ENCODE measurements at regions not wholly inside any gene's neighbourhood (a gene's known extent, or its start where the extent isn't known, plus 50 kb on each side); places are given as distances from the start of the nearest gene placed in this dataset.
"Not testable (repeated sequence)": the region's sequence is repeated elsewhere in the genome, so short reads cannot be mapped to it uniquely, and the experiment has no call there.

DNA sequence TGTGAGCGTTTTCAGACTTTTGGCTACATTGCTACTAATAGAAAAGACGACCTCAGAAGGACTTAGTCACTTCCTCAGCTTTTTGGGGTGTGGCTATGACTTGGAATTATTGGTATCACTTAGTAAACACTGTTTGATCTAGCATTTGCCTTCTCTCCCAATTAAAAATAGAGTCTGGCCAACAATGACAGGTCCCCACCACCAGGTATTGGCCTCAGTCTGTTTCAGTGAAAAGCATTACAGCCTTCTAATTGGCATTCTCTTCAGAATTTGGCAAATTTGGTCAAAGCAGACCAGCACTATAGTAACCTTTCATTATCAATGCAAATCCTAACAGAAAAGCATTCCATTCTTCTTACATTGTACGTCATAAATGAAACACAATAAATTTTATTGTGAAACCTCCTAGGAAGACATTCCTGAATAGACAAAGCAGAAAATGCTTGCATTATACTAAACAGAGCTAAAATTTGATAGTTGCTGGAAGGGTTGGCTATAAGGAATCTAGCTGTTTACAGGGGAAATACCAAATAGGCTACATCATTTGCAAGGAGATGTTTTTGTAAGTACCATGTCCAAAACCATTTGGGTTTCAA is 613.9 kb downstream of the IRS1 start:
- DNase-seq, result no peak

DNA sequence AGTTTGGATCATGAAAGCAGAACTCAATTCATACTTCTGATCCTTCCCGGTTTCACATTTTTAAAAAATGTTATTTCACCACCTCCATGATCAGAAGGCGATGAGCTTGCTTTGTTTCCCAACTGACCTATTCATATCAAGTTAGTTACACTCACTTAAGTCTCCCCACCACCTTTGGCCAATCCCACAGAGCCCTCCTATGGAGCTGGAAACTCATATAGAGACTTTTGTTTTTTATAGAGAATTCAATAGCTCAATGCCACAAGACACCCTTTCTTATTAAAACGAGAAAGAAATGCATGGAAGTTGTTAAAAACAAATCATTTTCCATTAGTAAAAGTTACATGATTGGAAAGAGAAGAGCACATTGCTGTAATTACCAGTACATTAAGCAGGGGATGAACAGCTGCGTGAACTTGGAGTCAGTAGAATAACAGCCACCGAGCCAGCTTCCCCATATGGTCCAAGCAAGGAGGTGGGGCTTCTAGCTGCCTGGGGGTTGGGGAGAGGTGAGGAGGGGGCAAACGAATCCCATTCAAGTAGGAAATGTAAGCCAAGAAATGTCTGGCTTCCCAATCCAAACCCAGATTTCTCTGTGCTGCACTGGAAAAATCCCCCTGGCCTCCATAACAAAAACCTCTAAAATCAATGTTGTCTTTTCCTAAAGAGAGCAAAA is 614.5 kb downstream of the IRS1 start:
- no peak for DNase-seq

DNA sequence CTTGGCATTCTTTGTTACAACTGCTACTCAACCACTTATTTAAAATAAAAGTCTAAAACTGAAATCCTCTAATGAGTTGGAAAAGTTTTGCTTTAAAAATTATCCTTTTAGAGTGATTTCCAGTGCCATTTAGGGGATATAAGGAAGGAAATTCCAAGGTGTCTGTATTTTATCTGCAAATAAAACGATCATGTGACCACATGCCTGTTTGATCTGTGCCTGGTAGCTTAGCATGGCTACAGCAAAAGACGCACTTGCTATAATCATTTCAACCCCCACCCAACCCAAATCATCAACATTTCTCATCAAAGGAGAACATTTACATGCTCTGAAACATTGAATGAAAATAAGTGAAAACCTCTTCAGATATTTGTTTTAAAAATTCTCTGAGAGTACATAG is 615.1 kb downstream of the IRS1 start:
- no peak for DNase-seq

DNA sequence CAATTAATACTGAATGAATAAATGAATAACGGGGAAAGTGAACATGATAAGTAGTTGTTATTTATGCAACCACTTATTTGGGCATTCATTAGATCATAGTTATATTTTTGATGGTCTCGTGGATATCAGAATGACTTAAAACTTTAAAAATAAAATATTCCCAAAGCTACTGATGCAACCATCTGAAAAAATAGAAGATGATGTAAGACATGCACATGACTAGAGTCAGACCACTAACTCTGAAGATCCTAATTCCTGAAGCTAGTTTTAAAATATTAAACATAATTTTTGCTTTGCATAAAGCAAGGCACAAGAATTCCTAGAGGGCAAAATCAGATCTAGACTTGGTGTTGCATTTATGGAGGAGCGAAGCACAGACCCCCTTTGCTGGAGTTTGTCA is 616.1 kb downstream of the IRS1 start:
- DNase-seq, result no peak

DNA sequence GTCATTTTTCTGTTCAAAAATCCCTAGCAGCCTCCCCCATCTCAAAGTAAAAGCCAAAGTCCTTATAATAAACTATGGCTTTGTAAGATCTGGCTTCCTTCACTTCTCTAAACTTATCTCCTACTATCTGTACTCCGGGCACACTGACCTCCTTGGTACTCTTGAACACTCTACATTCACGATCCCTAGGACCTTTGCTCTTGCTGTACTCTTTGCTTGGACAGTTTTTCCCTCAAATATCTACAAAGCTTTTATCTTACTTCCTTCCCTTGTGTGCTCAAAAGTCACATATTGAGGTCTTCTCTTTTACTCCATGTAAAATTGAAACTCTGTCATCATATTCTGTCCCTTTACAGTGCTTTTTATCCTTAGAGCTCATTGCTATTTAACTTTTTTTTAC is 616.6 kb downstream of the IRS1 start:
- no peak for DNase-seq

DNA sequence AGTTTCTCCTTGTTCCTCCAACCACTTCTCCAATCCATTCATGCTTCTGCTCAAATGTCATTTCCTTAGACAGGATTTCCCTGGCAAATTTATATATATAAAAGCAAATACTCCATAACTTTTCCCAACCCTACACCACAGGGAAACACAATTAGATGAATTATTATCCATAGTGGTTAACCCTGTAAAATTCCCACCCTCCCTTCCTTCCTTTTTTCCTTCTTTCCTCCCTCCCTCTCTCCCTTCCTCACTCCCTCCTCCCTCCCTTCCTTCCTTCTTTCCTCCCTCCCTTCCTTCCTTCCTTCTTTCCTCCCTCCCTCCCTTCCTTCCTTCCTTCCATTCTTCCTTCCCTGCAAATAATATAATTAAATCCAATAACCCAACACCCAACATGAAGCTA is 617.7 kb downstream of the IRS1 start:
- DNase-seq, result no peak

DNA sequence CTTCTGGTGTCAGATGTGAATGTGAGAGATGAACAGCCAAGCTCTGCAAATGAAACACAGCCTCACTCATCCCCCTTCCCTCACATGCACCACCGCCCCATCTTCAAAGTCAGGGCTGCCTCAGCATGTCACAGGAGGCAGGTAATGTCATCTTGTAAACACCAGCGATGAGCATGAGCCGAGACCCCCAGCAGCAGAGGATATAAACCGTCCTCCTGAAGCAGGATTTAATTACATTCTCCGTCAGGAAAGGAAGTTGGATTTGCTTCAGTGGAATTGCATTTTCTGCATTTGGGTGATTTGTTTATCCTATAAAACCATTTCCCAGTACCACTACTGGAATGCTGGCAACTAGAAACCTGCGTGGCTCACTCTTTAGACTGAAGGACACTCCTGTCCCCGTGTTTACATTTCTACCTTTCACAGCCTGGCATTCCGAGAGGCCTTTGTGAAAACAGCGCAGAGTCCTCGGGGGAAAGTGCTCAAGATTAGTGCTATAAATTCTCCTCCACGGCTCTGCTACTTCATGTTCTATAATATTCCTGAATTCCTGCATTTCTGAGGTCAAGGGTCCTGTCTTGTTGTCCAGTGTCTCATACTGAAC is 619.2 kb downstream of the IRS1 start:
- no peak for DNase-seq

DNA sequence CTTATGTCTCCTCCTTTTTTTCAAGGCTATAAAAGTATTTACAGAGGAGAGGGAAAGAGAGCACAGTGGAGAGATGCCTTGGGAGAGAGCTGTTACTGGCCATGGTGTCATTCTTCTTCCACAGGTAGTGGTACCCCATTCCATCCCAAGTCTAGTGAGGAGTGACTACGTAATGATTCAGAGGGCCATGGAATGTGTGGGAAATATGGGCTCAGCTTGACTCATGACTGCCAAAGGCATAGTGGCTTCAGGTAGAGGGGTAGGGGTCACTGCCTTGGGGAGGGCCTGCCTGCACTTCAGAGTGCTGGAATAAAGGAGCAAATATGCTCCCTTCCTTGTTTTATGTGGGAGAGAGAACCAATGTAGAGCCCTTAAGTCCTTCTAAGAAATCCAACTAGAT is 620.6 kb downstream of the IRS1 start:
- DNase-seq, result no peak

DNA sequence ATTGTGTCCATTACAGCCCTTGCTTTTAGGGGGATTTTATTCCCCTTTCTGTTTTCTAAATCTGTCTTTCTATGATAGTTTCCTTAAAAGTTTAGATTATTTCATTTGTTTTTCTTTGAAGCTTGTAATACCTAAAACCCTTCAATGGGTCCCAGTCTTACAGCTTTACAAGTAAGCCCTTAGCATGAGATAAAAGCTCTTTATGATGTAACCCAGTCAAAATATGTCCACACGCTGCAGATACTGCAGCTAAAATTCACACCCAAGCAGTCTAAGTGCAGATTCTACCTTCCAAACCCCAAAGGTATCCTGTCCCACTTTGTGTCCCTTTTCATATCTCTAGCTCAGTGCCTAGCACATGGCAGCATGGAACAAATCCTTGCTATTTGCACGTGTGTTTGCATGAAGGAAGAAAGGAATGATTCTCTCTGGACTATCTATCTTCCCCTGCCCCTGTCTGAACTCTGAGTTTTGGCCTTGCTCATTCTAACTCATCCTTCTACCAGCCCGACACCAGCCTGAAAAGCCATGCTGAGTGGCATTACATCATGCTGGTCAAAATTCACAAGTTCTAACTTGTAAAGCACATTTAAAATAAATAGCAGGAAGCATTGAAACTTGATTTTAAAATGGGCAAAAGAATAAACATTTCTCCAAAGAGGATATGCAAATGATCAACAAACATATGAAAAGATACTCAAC is 623.2 kb downstream of the IRS1 start:
- DNase-seq, result no peak

DNA sequence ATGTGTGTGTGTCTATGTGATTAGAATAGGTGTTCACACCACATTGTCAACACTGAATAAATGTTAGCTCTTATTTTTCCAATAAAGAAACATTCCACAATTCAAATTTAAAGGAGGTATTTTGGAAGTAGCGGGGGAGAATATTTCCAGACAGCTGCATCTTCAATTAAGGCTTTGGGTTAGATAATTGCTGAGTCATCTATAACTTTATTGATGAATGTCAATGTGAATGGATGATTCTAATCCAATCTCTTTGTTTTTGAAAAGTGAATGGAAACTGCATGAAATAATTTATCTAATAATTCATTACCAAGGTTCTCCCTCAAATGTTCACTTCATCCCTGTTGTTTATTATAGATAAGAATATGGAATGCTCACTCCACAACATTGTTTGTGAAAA is 625.2 kb downstream of the IRS1 start:
- no peak for DNase-seq

DNA sequence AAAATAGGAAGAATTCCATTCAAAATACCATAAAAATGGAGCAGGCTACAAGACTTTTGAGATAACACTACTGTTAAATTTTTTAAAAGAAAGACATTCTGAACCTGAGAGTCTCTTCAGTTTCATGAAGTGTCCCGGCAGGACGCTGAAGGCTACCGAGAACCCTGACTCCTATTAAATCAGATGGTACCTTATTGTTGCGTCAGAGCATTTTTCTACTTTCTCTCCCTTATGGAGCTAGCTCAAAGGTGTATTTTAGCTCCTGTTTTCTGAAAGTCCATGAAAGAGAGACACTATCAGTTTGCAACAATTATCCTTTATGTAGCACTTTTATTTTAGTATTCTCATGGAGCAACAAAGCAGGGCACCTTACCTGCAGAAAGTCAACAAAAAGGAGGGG is 626.7 kb downstream of the IRS1 start:
- no peak for DNase-seq

DNA sequence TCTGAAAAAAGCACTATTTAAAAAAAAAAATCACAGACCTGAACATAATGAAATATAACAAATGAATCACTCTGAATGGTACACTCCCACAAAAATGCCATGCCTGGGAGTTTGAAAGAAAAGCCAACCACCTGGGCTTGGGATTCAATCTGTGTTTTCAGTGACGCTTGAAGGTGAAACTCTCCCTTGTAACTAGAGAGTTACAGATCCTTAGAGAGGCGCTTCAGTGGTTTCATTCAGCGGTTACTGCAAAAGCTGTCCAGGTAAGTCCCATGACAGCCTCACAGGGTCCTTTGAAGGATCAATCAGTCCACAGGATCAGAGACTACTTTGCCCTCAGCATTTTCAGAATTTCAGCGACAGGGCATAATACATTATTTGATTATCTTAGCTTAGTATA is 627.3 kb downstream of the IRS1 start:
- no peak for DNase-seq

DNA sequence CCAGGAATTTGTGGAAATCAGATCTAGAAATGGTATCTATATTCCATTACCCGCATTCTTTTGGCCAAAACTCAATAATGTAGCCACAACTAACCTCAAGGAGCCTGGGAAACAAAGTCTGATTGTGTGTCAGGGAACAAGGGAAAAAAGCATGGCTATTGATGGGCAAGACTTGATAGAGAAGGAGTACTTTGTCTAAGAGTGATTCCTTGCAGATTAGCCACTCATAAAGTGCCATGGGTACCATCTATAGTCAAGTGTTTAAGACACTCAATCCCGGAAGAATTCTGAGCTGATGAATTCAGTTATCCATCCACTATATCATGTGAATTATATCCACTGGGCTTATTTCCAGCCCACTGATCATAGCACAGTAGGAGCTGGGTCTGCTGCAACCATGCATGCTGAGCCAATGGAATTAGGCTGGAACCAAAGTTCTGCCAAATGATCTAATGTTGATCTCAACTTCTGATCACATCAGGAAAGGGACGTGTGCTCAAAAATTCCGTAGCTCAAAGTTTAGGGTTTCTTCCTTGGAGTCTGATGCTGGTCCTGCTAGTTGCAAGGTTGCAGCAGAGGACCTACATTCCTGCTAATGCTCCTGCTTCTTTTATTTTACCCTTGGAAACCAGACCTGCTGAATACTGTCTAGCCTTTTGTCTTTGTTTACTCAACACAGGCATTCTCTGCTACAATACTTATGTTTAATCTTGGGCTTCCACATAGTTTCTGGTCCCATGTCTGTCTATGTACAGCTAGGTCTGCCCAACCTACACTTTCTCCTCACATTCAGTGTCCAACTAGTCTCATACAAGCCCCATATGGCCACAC is 629.7 kb downstream of the IRS1 start:
- DNase-seq, result no peak

DNA sequence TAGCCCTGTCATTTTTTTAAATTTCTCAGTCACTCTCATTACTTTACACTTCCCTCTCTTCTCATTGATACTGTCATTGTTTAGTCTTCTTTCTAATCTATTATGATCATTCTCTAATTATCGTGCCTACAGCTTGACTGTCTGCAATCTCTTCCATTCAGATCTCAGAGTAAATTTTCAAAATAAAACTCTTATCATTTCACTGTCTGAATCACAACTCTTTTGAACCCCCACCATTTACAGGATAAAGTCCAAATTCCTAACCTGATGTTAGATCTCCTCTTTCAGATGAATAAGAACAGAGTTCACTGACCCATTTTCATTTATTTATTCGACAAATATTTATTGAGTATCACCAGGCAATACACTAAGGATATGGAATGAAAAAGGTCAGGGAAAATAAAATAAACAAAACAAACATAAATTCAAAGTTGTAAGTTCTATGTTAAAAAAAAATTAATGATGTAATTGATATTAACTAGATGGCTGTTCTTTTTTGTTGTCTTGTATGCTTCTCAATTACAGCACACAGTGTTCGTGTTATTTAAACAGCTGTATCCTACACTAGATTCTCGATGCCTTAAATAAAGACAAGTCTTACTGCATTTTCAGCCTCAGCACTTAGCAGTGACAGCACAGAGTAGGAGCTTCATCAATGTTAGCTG is 631.0 kb downstream of the IRS1 start:
- no peak for DNase-seq

DNA sequence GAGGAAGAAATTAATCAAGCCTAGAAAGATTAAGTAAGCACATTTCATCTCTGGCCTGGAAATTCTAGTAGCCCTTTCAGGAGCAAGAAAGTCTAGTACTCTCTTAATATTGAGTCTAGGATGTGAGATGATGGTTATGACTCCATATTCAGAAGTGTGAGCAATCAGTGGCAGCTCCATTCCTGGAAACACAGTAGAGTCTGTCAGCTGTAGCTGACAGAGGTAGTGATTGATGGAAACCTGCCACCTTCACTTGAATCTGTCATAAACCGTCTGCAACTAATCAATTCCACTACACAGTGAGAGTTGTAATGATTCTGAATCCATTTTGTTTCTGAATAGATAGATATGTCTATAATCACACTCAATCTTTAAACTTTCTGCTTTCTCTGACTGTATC is 635.1 kb downstream of the IRS1 start:
- no peak for DNase-seq

DNA sequence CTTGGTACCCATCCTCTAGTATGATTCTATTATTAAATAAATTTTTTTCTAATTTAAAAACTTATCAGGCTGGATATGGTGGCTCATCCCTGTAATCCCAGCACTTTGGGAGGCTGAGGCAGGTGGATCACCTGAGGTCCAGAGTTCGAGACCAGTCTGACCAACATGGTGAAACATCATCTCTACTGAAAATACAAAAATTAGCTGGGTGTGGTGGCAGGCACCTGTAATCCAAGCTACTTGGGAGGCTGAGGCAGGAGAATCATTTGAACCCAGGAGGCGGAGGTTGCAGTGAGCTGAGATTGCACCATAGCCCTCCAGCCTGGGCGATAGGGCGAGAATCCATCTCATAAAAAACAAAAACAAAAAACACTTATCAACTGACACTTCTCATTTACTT is 639.0 kb downstream of the IRS1 start:
- not testable (repeated sequence) for DNase-seq

DNA sequence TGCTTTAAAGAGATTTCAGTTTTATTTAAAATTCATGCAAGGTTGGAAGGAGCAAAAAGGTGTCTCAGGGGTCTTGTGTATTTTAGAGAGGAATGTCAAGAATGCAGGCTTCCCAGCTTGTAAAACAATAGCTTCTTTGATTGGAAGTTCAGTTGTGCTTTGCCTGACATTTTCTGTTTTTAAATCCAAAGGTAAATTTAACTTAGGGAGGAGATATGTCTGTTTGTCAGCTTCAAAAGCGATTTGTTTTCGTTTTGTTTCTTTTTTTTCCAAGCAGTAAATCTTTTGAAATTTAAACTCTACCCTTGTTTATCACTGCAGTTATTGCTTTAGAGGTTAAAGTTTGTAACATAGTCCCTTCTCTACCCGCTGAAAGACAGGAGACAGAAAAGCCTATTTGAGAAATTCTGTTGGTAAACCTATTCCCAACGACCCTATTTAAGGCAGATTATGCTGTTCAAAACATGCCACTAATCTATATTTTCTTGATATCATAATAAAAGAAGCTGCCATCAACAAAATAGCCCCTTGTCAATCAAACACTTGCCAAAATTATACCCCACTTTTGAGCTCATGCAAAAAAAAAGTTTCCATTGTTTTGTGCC is 639.6 kb downstream of the IRS1 start:
- DNase-seq, result no peak

DNA sequence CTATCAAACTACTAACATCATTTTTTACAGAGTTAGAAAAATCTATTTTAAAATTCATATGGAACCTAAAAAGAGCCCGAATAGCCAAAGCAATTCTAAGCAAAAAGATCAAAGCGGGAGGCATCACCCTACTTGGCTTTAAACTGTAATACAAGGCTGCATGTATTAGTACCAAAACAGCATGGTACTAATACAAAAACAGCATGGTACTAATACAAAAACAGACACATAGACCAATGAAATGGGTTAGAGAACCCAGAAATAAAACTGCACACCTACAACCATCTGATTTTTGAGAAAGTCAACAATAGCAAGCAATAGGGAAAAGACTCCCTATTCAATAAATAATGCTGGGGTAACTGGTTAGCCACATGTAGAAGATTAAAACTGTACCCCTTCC is 640.7 kb downstream of the IRS1 start:
- no peak for DNase-seq

DNA sequence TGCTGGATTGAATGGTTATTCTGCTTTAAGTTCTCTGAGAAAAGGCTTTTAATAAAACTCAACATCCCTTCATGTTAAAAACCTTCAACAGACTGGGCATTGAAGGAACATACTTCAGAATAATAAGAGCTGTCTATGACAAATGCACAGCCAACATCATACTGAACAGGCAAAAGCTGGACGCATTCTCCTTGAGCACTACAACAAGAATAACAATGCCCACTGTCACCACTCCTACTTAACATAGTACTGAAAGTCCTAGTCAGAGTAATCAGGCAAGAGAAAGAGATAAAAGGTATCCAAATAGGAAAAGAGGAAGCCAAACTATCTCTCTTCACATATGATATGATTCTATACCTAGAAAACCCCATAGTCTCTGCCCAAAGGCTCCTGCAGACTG is 641.4 kb downstream of the IRS1 start:
- DNase-seq, result no peak

DNA sequence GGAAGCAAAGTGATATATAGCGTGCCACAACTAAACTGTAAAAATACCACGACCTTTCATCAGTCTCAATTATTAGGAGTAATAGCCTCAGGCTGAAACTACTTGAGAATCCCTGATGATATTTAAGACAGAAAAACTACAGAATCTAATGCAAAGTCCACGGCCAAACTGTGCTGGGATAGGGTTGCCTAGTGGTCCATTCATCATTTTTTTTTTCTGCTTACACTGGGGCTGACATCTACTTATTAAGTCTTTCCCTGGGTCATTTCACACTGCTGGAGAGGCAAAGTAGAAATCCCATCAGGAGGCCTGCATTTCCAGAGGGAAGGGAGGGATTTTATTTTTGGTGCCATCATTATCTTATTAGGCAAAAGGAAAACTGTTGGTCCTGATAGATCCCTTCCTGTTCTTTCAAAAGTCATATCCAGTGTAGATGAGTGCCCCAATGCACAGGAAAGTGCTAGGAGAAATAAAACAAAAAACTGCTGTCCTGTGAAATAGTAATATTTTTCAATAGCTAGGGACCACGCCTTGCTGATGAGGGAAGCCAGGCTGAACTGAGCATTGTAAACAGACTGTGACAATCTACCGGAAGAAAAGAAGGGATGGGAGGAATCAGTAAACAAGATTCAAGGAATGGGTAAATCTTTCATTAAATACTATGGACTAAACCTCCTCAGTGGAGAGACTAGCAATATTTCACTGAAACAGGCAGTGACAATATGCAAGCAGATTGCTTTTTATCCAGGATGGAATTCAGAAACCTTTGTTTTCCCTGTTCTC is 644.3 kb downstream of the IRS1 start:
- DNase-seq, result no peak

DNA sequence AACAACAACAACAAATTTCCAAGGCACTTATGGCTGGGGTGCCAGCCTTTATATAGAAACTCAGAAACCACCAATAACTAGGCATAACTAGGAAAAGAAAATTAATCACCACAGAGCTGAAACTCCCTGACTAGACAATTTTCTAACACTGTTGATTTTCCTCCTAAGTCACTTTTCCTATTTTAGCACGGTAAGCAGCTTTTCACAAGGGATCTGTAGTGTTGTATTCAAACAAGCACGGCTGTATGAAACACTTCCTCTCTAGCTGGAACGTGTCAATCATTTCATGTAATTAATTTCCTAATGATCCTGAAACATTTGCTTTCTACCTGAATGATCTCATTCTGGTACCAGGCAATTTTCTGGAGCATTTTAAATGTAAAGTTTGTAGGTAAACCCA is 645.0 kb downstream of the IRS1 start:
- no peak for DNase-seq

Measured in CD4-positive, alpha-beta T cell treated with Interleukin-21 for 1 hour (primary cell).